ENCODE measurements at regions not wholly inside any gene's neighbourhood (a gene's known extent, or its start where the extent isn't known, plus 50 kb on each side); places are given as distances from the start of the nearest gene placed in this dataset.

DNA sequence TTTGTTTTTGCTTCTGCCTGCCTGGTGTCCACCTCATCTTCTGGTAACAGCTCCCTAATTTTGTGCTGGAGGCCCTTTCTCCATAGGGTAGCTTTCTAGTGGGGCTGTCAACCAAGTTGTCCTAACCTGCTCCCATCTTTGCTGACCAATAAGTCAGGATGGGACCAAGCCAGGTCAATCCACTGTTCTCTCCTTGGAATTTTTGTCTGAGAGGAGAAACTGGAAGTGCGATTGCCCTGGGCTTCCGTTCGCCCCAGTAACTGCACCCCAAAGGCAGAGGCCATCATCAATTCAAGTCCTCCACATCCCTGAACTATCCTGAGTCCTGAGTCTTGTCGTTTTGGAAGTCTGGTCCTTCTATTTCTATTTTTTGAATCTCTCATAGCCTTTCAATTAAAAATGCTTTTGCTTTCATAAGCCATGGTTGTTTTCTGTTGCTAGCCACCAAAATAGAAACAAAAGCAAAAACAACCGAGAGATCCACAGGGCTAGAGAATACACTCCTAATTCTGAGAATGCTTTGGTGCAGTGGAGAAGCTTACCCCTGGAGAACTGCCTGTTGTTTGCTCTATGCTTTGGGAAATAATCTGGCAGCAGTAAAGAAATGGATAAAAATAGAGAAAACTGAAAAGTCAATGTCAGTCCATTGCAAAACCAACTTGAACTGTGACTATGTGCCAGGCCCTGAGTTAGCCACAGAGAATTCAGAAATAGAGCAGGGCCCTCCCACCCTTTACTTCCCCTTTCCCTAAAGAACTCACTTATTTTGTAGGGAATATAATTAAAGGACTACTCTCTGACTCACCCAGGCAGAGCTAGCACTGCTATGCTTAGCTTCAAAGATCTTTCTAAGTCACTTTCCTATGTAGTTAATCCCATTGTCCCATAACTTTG is 368.1 kb downstream of the CXCL12 start:
- Histone ChIP-seq H3K9me3 (ENCODE audit: severe bottlenecking) (peaks cover 2% of the 10 kb centered on the region), H3K36me3 (ENCODE audit: low read depth) (no peaks in the 10 kb centered on the region), H3K4me1 (ENCODE audit: insufficient read depth, poor library complexity, severe bottlenecking) (no peaks in the 10 kb centered on the region), H3K27ac (ENCODE audit: poor library complexity, severe bottlenecking) (no peak overlapping the region), H3K4me3 (ENCODE audit: severe bottlenecking) (no peak overlapping the region), H3K27me3 (ENCODE audit: insufficient read depth, poor library complexity, severe bottlenecking) (no peaks in the 10 kb centered on the region)
- ATAC-seq (ENCODE audit: low read depth) (no peak), DNase-seq (ENCODE audit: low spot score) (no peak)
- TF ChIP-seq, protein P1, sequence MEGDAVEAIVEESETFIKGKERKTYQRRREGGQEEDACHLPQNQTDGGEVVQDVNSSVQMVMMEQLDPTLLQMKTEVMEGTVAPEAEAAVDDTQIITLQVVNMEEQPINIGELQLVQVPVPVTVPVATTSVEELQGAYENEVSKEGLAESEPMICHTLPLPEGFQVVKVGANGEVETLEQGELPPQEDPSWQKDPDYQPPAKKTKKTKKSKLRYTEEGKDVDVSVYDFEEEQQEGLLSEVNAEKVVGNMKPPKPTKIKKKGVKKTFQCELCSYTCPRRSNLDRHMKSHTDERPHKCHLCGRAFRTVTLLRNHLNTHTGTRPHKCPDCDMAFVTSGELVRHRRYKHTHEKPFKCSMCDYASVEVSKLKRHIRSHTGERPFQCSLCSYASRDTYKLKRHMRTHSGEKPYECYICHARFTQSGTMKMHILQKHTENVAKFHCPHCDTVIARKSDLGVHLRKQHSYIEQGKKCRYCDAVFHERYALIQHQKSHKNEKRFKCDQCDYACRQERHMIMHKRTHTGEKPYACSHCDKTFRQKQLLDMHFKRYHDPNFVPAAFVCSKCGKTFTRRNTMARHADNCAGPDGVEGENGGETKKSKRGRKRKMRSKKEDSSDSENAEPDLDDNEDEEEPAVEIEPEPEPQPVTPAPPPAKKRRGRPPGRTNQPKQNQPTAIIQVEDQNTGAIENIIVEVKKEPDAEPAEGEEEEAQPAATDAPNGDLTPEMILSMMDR (IDR thresholded peaks at IDR 0.05; ENCODE audit: poor library complexity, severe bottlenecking): no peak

DNA sequence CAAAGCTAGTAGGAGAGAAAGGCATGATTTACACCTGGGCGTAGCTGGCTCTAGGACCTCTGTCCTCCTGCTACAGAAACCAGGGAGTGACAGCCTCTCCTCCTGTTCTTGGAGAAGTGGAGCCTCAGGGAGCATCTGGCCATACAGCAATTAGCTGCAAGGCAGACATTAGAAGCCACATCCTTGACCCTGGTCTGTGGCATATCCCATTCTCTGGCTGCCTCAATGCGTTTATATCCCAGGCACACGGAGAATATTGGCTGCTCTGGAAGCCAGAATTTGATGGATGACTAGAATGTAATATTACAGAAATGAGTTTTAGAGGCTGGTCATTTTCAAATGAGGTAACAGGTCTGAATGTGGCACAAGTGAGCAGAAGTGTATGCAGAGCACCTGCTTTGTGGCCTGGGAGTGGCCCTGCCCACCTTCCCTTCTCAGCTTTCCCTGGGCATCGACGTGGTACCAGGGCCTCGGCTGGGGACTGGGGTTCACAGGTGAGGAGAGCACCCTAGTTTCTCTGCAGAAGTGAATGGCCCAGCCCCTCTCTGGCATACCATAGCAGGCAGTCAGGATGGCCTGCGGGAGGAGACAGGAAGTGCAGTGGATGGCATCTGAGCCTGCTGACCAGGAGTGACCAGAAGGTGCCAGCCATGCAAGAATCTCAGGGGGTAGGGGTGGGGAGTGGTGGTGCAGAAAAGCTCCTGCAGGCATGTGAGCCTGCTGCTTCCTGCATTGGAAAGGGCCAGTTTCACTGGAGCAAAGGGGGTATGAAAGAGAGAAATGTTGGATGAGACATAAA is 367.2 kb upstream of the ZNF32 start:
- no peak overlapping the region for H3K27ac ChIP-seq (ENCODE audit: poor library complexity, severe bottlenecking)
- H3K36me3 ChIP-seq (ENCODE audit: low read depth): no peaks in the 10 kb centered on the region
- ATAC-seq (ENCODE audit: low read depth) (no peak), DNase-seq (ENCODE audit: low spot score) (no peak)
- TF ChIP-seq, protein P1 (IDR thresholded peaks at IDR 0.05; ENCODE audit: poor library complexity, severe bottlenecking): no peak
- no peaks in the 10 kb centered on the region for H3K27me3 ChIP-seq (ENCODE audit: insufficient read depth, poor library complexity, severe bottlenecking)
- H3K4me1 ChIP-seq (ENCODE audit: insufficient read depth, poor library complexity, severe bottlenecking): peaks cover 3% of the 10 kb centered on the region
- no peak overlapping the region for H3K4me3 ChIP-seq (ENCODE audit: severe bottlenecking)
- peaks cover 2% of the 10 kb centered on the region for H3K9me3 ChIP-seq (ENCODE audit: severe bottlenecking)

GRCh38 chr10:44014644-44015250 is 366.1 kb upstream of the ZNF32 start:
- no peak for DNase-seq (ENCODE audit: low spot score)
- Histone ChIP-seq H3K9me3 (ENCODE audit: severe bottlenecking) (peaks cover 2% of the 10 kb centered on the region), H3K27me3 (ENCODE audit: insufficient read depth, poor library complexity, severe bottlenecking) (no peaks in the 10 kb centered on the region), H3K4me1 (ENCODE audit: insufficient read depth, poor library complexity, severe bottlenecking) (peaks cover 3% of the 10 kb centered on the region), H3K27ac (ENCODE audit: poor library complexity, severe bottlenecking) (no peak overlapping the region), H3K36me3 (ENCODE audit: low read depth) (no peaks in the 10 kb centered on the region), H3K4me3 (ENCODE audit: severe bottlenecking) (no peak overlapping the region)
- TF ChIP-seq, protein P1 (IDR thresholded peaks at IDR 0.05; ENCODE audit: poor library complexity, severe bottlenecking): no peak
- ATAC-seq (ENCODE audit: low read depth): no peak

DNA sequence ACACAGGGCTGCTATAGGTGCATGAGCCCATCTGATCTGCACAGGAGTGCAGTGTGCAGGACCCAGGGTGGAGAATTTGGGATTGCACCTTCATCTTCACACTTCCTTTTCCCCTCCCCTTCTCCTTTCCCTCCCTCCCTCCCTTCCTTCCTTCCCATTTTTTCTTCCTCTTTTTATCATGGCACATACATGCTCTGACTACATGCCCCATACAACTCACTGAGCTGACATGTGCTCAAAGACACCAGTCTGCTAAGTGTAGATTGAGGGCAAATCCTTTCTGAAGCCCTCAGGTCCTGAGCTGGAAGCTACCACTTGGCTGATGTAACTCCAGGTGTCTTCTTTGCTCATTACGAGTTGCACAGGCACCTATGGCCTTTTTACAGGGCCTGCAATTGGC is 365.3 kb upstream of the ZNF32 start:
- DNase-seq (ENCODE audit: low spot score) (no peak), ATAC-seq (ENCODE audit: low read depth) (no peak)
- Histone ChIP-seq H3K9me3 (ENCODE audit: severe bottlenecking) (peaks cover 2% of the 10 kb centered on the region), H3K4me3 (ENCODE audit: severe bottlenecking) (no peak overlapping the region), H3K36me3 (ENCODE audit: low read depth) (no peaks in the 10 kb centered on the region), H3K27ac (ENCODE audit: poor library complexity, severe bottlenecking) (no peak overlapping the region), H3K4me1 (ENCODE audit: insufficient read depth, poor library complexity, severe bottlenecking) (peaks cover 3% of the 10 kb centered on the region), H3K27me3 (ENCODE audit: insufficient read depth, poor library complexity, severe bottlenecking) (no peaks in the 10 kb centered on the region)
- TF ChIP-seq, protein P1 (IDR thresholded peaks at IDR 0.05; ENCODE audit: poor library complexity, severe bottlenecking): no peak

Data from RWPE2 (cell line).